HepG2 (cell line): ENCODE measurements at regions not wholly inside any gene's neighbourhood (a gene's known extent, or its start where the extent isn't known, plus 50 kb on each side); places are given as distances from the start of the nearest gene placed in this dataset.

Experiments used
- ATAC-seq: fragments of 200-7000 bp; cut with Tn5 transposase; 3 replicates; pipeline ENCODE4 v1.9.1; 2020; ENCODE audit warnings: mild to moderate bottlenecking, moderate library complexity
- BruUV-seq: library from RNA; stranded (reverse); fragments of 400-500 nt; replicated peaks from 2 replicates; lab custom pipeline; 2021; lab: Mats Ljungman, UMichigan
- CTCF ChIA-PET: fragments of 300-600 bp; formaldehyde crosslinking; extraction: SDS; loops from one replicate; lab custom pipeline; 2021; ENCODE audit warnings: low total read pairs, inconsistent platforms, low intra/inter-chr PET ratio; lab: Yijun Ruan, JAX
- POLR2A ChIA-PET: fragments of 350-600 bp; sonication (Branson Sonifier 250); formaldehyde crosslinking; loops from one replicate; lab custom pipeline; 2020; ENCODE audit warnings: antibody characterized with exemption, inconsistent platforms; lab: Yijun Ruan, JAX
- DNase-seq: peaks from one replicate; pipeline ENCODE4 v3.0.0-alpha.2; 2015; ENCODE audit warnings: low spot score
- FAIRE-seq: peaks from 3 replicates; lab custom pipeline; 2011; peaks lifted over from hg19 to GRCh38; lab: Jason Lieb, UNC
- H2AFZ ChIP-seq: one replicate; pipeline ENCODE4 v1.6.1; 2011; ENCODE audit warnings: low read length, inconsistent platforms
- H3K27ac ChIP-seq: fragments of 300-600 bp; 3 replicates; pipeline ENCODE4 v1.8.0; 2011; ENCODE audit warnings: mixed run types, mild to moderate bottlenecking, mixed read lengths, low read length, inconsistent platforms; ENCODE audit not compliant: insufficient read depth; ENCODE audit errors: extremely low read length
- H3K27me3 ChIP-seq, 2 experiments: fragments of 200-600 bp in 1 of 2; 2 replicates in 1 of 2; 3 replicates in 1 of 2; pipeline versions ENCODE4 v1.6.0 to v1.8.0; 2011; ENCODE audit warnings: low read length in 2 of 2, mild to moderate bottlenecking in 2 of 2, moderate library complexity in 2 of 2, inconsistent platforms in 1 of 2; ENCODE audit not compliant: insufficient read depth in 2 of 2, control insufficient read depth in 1 of 2
- H3K36me3 ChIP-seq, 2 experiments: fragments of 200-600 bp in 1 of 2; replicated peaks in 1 of 2; 2 replicates in 1 of 2; 3 replicates in 1 of 2; pipeline versions ENCODE4 v1.5.1 to v1.8.0; 2011; ENCODE audit warnings: low read length in 2 of 2, inconsistent platforms in 1 of 2; ENCODE audit not compliant: insufficient read depth in 2 of 2, control insufficient read depth in 1 of 2
- H3K4me1 ChIP-seq: 2 replicates; pipeline ENCODE4 v1.5.1; 2012; ENCODE audit warnings: low read length, inconsistent platforms; ENCODE audit not compliant: insufficient read depth
- H3K4me2 ChIP-seq: 2 replicates; pipeline ENCODE4 v1.6.0; 2011; ENCODE audit warnings: low read depth, low read length, inconsistent platforms
- H3K4me3 ChIP-seq, 3 experiments: fragments of 200-600 bp in 1 of 3; sonication (generic), shearing (Covaris generic) in 1 of 3; replicated peaks in 1 of 3; 2 replicates each; pipeline ENCODE4 v1.5.1; 2011 to 2016; ENCODE audit warnings: low read length in 3 of 3, inconsistent platforms in 2 of 3, low read depth in 2 of 3, mild to moderate bottlenecking in 2 of 3, control low read depth in 1 of 3, mixed read lengths in 1 of 3; ENCODE audit not compliant: insufficient read depth in 1 of 3
- H3K79me2 ChIP-seq: one replicate; pipeline ENCODE4 v1.6.1; 2011; ENCODE audit warnings: low read length, inconsistent platforms; ENCODE audit not compliant: insufficient read depth
- H3K9ac ChIP-seq: 2 replicates; pipeline ENCODE4 v1.6.0; 2011; ENCODE audit warnings: mild to moderate bottlenecking, low read depth, low read length, inconsistent platforms; ENCODE audit not compliant: insufficient read depth
- H3K9me3 ChIP-seq: 2 replicates; pipeline ENCODE4 v1.5.1; 2012; ENCODE audit warnings: mild to moderate bottlenecking, low read length
- H4K20me1 ChIP-seq: 2 replicates; pipeline ENCODE4 v1.6.0; 2011; ENCODE audit warnings: inconsistent platforms, mild to moderate bottlenecking, low read length, moderate library complexity; ENCODE audit not compliant: insufficient read depth
- ARID2 ChIP-seq: sonication (generic); formaldehyde crosslinking; IDR thresholded peaks from 2 replicates; pipeline ENCODE4 v1.8.1; 2022; ENCODE audit warnings: mild to moderate bottlenecking, missing genetic modification reagents, borderline replicate concordance
- SKI ChIP-seq: fragments of 450-650 bp; IDR thresholded peaks from one replicate; pipeline ENCODE4 v1.6.1; 2018; ENCODE audit warnings: mild to moderate bottlenecking; ENCODE audit not compliant: partially characterized antibody
- SKIL ChIP-seq: sonication (generic); formaldehyde crosslinking; IDR thresholded peaks from 2 replicates; pipeline ENCODE4 v1.8.0; 2022; ENCODE audit warnings: missing genetic modification reagents, mild to moderate bottlenecking, moderate library complexity, borderline replicate concordance
- STAG1 ChIP-seq: sonication (generic); formaldehyde crosslinking; IDR thresholded peaks from 2 replicates; pipeline ENCODE4 v1.4.0; 2020; ENCODE audit warnings: missing genetic modification reagents
- TAF1 ChIP-seq: sonication (generic); formaldehyde crosslinking; IDR thresholded peaks from 2 replicates; pipeline ENCODE4 v1.4.0; 2020; ENCODE audit warnings: missing genetic modification reagents
- ZBTB21 ChIP-seq: sonication (generic); formaldehyde crosslinking; IDR thresholded peaks from 2 replicates; pipeline ENCODE4 v1.4.0; 2020; ENCODE audit warnings: missing genetic modification reagents
- ZBTB34 ChIP-seq: sonication (generic); formaldehyde crosslinking; IDR thresholded peaks from 2 replicates; pipeline ENCODE4 v1.8.0; 2022; ENCODE audit warnings: mild to moderate bottlenecking, missing genetic modification reagents
- ZNF333 ChIP-seq: sonication (generic); formaldehyde crosslinking; IDR thresholded peaks from 2 replicates; pipeline ENCODE4 v1.4.0; 2020; ENCODE audit warnings: mild to moderate bottlenecking, missing genetic modification reagents, borderline replicate concordance
- ZNF720 ChIP-seq: sonication (generic); formaldehyde crosslinking; IDR thresholded peaks from 2 replicates; pipeline ENCODE4 v1.4.0; 2020; ENCODE audit warnings: missing genetic modification reagents
- ZSCAN31 ChIP-seq: sonication (generic); formaldehyde crosslinking; IDR thresholded peaks from 2 replicates; pipeline ENCODE4 v1.5.0; 2020; ENCODE audit warnings: low read depth, mild to moderate bottlenecking, missing genetic modification reagents
- WGBS: methylation state at CpG from one replicate; pipeline ENCODE4 v1.1.6; 2017; ENCODE audit warnings: low lambda C conversion rate; 5-methylcytosine and 5-hydroxymethylcytosine counted together
- in situ Hi-C: cut with HindIII; loops from 2 replicates; pipeline ENCODE4 v1.10.0; 2017; ENCODE audit warnings: low pct_unique_long_range_greater_than_20kb; ENCODE audit not compliant: extremely low pct_ligation_motif_present
- intact Hi-C: fragments of 100-400 bp; cut with micrococcal nuclease; formaldehyde crosslinking; loops from one replicate; pipeline ENCODE4 v1.10.0; 2022; ENCODE audit not compliant: unreplicated experiment
- TF ChIP-seq, protein P1 (sequence below): sonication (generic); formaldehyde crosslinking; IDR thresholded peaks from 2 replicates; pipeline ENCODE4 v1.4.0; 2020; ENCODE audit warnings: missing genetic modification reagents
- TF ChIP-seq, protein P2 (sequence below): sonication (generic); formaldehyde crosslinking; IDR thresholded peaks from 2 replicates; pipeline ENCODE4 v1.5.0; 2020; ENCODE audit warnings: mild to moderate bottlenecking, missing genetic modification reagents, moderate library complexity
- TF ChIP-seq, protein P3 (sequence below): sonication (generic); formaldehyde crosslinking; IDR thresholded peaks from 2 replicates; pipeline ENCODE4 v1.4.0; 2020; ENCODE audit warnings: mild to moderate bottlenecking, missing genetic modification reagents

- no TSS peak for BruUV-seq
- CTCF ChIA-PET: no interaction called here
- Histone ChIP-seq H3K27ac (no peak overlapping the region), H3K9ac (no peak overlapping the region), H4K20me1 (no peaks in the 10 kb centered on the region), H3K4me1 (peaks cover 77% of the 10 kb centered on the region), H3K79me2 (no peaks in the 10 kb centered on the region), H3K4me3 (no peak overlapping the region), H3K9me3 (no peaks in the 10 kb centered on the region), H3K27me3 (no peaks in the 10 kb centered on the region), H3K36me3 (no peaks in the 10 kb centered on the region), H2AFZ (no peak overlapping the region), H3K4me2 (no peak overlapping the region)
- 33% methylated on average over 1 of the region's 1 CpG for WGBS
- DNase-seq (no peak), ATAC-seq (no peak), FAIRE-seq (no peak)
- intact Hi-C loops: loop anchor here (10.0 kb wide), 1 partner anchor 306 kb away; the partner anchor contains the start of gene IER5L
- in situ Hi-C loops: no loop called here
- POLR2A ChIA-PET: interaction anchor here (1.1 to 1.2 kb wide), 2 partner anchors 9 to 77 kb away, joined by 3 read pairs; no protein-coding TSS in a partner anchor
- TF ChIP-seq SKIL (CRISPR knock-in tag) (no peak), ZNF333 (CRISPR knock-in tag) (no peak), ZSCAN31 (CRISPR knock-in tag) (no peak), ZBTB21 (CRISPR knock-in tag) (no peak)
These were observed 140.2 kb downstream of the C9orf50 start for GRCh38 chr9:129480745-129481144.

DNA sequence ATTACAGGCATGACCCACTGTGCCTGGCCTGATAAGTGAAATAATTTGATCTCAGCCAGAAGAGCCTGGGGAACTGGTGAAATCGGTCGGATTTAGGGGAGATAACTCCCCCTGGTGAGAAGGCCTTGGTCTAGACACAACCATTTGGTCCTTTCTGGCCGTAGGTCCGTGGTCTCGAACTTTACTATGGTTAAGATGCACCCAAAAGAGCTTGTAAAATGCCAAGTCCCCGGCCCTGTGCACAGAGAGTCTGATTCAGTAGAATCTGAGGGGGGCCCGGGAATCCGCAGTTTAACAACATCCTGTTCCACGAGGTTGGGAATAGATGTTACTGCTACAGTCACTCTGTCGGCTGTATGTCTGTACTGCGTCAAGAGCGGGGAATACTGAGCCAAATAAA is 140.7 kb downstream of the C9orf50 start:
- ATAC-seq (no peak), DNase-seq (no peak), FAIRE-seq (no peak)
- Histone ChIP-seq H2AFZ (no peak overlapping the region), H3K36me3 (no peaks in the 10 kb centered on the region), H3K4me1 (peaks cover 72% of the 10 kb centered on the region), H3K27me3 (no peaks in the 10 kb centered on the region), H3K27ac (no peak overlapping the region), H3K79me2 (no peaks in the 10 kb centered on the region), H3K4me2 (no peak overlapping the region), H3K9me3 (no peaks in the 10 kb centered on the region; the same call in 1 of the 2 replicates), H4K20me1 (no peaks in the 10 kb centered on the region), H3K4me3 (no peak overlapping the region), H3K9ac (no peak overlapping the region)
- CTCF ChIA-PET: no interaction called here
- intact Hi-C loops: loop anchor here (10.0 kb wide), 1 partner anchor 305 kb away; the partner anchor contains the start of gene IER5L
- 88% methylated on average over 11 of the region's 12 CpGs for WGBS
- TF ChIP-seq TAF1 (CRISPR knock-in tag) (no peak), SKI (no peak), ARID2 (CRISPR knock-in tag) (no peak), ZNF720 (CRISPR knock-in tag) (no peak), STAG1 (CRISPR knock-in tag) (no peak), ZBTB34 (CRISPR knock-in tag) (no peak)
- TF ChIP-seq, protein P1, sequence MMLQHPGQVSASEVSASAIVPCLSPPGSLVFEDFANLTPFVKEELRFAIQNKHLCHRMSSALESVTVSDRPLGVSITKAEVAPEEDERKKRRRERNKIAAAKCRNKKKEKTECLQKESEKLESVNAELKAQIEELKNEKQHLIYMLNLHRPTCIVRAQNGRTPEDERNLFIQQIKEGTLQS (CRISPR knock-in tag): no peak
- TF ChIP-seq, protein P2, sequence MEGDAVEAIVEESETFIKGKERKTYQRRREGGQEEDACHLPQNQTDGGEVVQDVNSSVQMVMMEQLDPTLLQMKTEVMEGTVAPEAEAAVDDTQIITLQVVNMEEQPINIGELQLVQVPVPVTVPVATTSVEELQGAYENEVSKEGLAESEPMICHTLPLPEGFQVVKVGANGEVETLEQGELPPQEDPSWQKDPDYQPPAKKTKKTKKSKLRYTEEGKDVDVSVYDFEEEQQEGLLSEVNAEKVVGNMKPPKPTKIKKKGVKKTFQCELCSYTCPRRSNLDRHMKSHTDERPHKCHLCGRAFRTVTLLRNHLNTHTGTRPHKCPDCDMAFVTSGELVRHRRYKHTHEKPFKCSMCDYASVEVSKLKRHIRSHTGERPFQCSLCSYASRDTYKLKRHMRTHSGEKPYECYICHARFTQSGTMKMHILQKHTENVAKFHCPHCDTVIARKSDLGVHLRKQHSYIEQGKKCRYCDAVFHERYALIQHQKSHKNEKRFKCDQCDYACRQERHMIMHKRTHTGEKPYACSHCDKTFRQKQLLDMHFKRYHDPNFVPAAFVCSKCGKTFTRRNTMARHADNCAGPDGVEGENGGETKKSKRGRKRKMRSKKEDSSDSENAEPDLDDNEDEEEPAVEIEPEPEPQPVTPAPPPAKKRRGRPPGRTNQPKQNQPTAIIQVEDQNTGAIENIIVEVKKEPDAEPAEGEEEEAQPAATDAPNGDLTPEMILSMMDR: 0 out of 2 replicates have a peak, but pooled peaks have one; percentile 10
- TF ChIP-seq, protein P3, sequence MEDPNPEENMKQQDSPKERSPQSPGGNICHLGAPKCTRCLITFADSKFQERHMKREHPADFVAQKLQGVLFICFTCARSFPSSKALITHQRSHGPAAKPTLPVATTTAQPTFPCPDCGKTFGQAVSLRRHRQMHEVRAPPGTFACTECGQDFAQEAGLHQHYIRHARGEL (CRISPR knock-in tag): no peak
- no TSS peak for BruUV-seq
- in situ Hi-C loops: no loop called here
- POLR2A ChIA-PET: interaction anchor here (1.1 kb wide), 1 partner anchor 77 kb away, joined by 3 read pairs; no protein-coding TSS in a partner anchor
